OCI-LY7 (cell line): ENCODE measurements at regions not wholly inside any gene's neighbourhood (a gene's known extent, or its start where the extent isn't known, plus 50 kb on each side); places are given as distances from the start of the nearest gene placed in this dataset.

Source experiments
- BruUV-seq: library from RNA; stranded (reverse); fragments of 400-500 nt; replicated peaks from 2 replicates; lab custom pipeline; 2021; lab: Mats Ljungman, UMichigan
- CTCF ChIA-PET: fragments of 300-600 bp; sonication (Branson Sonifier 250); formaldehyde crosslinking; loops from one replicate; lab custom pipeline; 2022; ENCODE audit warnings: antibody characterized with exemption; ENCODE audit not compliant: unreplicated experiment; lab: Charles Lee
- POLR2A ChIA-PET: fragments of 300-600 bp; sonication (Branson Sonifier 250); formaldehyde crosslinking; loops from one replicate; lab custom pipeline; 2022; ENCODE audit warnings: antibody characterized with exemption; lab: Charles Lee
- DNase-seq: peaks from one replicate; pipeline ENCODE4 v3.0.0-alpha.2; 2015; ENCODE audit warnings: low spot score
- H2AFZ ChIP-seq: fragments of 200-600 bp; sonication (generic), shearing (Covaris generic); 2 replicates; pipeline ENCODE4 v1.6.1; 2014; ENCODE audit warnings: mild to moderate bottlenecking, antibody characterized with exemption, low read length, moderate library complexity
- H3K27ac ChIP-seq: fragments of 200-600 bp; sonication (generic); 2 replicates; pipeline ENCODE4 v1.5.1; 2014; ENCODE audit warnings: mixed run types, low read depth, mild to moderate bottlenecking, moderate library complexity, low read length, inconsistent platforms; ENCODE audit not compliant: poor library complexity, severe bottlenecking
- H3K36me3 ChIP-seq: fragments of 200-600 bp; sonication (generic); 2 replicates; pipeline ENCODE4 v1.6.1; 2014; ENCODE audit warnings: mild to moderate bottlenecking, antibody characterized with exemption, low read length, moderate library complexity, mixed read lengths; ENCODE audit not compliant: insufficient read depth
- H3K4me1 ChIP-seq: fragments of 200-600 bp; sonication (generic); 2 replicates; pipeline ENCODE4 v1.5.1; 2014; ENCODE audit warnings: mild to moderate bottlenecking, low read length; ENCODE audit not compliant: insufficient read depth, poor library complexity, severe bottlenecking
- H3K4me2 ChIP-seq: fragments of 200-600 bp; sonication (generic); 2 replicates; pipeline ENCODE4 v1.6.1; 2014; ENCODE audit warnings: mild to moderate bottlenecking, low read length
- H3K4me3 ChIP-seq: fragments of 200-600 bp; sonication (generic); 2 replicates; pipeline ENCODE4 v1.5.1; 2014; ENCODE audit warnings: mild to moderate bottlenecking, low read depth, low read length; ENCODE audit not compliant: poor library complexity, severe bottlenecking
- H3K79me2 ChIP-seq: fragments of 200-600 bp; sonication (generic); 2 replicates; pipeline ENCODE4 v1.6.1; 2016; ENCODE audit warnings: low read depth, mild to moderate bottlenecking, low read length, moderate library complexity, mixed read lengths; ENCODE audit not compliant: insufficient read depth
- H3K9me2 ChIP-seq: fragments of 200-600 bp; sonication (generic); 2 replicates; pipeline ENCODE4 v1.6.1; 2016; ENCODE audit warnings: mild to moderate bottlenecking, low read length, mixed read lengths; ENCODE audit not compliant: insufficient read depth
- H3K9me3 ChIP-seq: fragments of 200-600 bp; sonication (generic); 2 replicates; pipeline ENCODE4 v1.6.1; 2014; ENCODE audit warnings: mild to moderate bottlenecking, mixed run types, low read length, mixed read lengths
- H4K20me1 ChIP-seq: fragments of 200-600 bp; sonication (generic); 2 replicates; pipeline ENCODE4 v1.6.1; 2014; ENCODE audit warnings: mild to moderate bottlenecking, antibody characterized with exemption, low read length, moderate library complexity, mixed read lengths; ENCODE audit not compliant: insufficient read depth
- EZH2phosphoT487 ChIP-seq: fragments of 200-600 bp; sonication (generic); IDR thresholded peaks from 2 replicates; pipeline ENCODE4 v1.6.1; 2018; ENCODE audit warnings: low read depth, borderline replicate concordance, mild to moderate bottlenecking, mixed run types, antibody characterized with exemption, low read length, moderate library complexity, mixed read lengths
- intact Hi-C: fragments of 100-400 bp; cut with micrococcal nuclease; formaldehyde crosslinking; loops from one replicate; pipeline ENCODE4 v1.10.0; 2022; ENCODE audit not compliant: unreplicated experiment
- TF ChIP-seq, protein P1 (sequence below): fragments of 200-600 bp; sonication (generic); conservative IDR thresholded peaks from 2 replicates; pipeline ENCODE4 v1.5.1; 2014; ENCODE audit warnings: mild to moderate bottlenecking, antibody characterized with exemption, low read length, moderate library complexity, mixed read lengths

DNA sequence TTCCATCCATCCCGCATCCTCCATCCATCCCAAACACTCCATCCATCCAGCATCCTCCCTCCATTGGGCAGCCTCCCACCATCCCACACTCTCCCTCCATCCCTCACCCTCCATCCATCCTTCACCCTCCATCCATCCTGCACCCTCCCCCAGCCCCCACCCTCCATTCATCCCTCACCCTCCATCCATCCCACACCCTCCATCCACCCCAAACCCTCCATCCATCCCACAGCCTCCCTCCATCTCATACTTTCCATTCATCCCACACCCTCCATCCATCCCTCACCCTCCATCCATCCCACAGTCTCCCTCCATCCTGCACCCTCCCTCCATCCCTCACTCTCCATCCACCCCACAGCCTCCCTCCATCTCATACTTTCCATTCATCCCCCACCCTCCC, 60.4 kb downstream of the FOXI2 start:
- no peak overlapping the region for H3K27ac ChIP-seq
- no peaks in the 10 kb centered on the region for H3K9me2 ChIP-seq
- TF ChIP-seq, protein P1, sequence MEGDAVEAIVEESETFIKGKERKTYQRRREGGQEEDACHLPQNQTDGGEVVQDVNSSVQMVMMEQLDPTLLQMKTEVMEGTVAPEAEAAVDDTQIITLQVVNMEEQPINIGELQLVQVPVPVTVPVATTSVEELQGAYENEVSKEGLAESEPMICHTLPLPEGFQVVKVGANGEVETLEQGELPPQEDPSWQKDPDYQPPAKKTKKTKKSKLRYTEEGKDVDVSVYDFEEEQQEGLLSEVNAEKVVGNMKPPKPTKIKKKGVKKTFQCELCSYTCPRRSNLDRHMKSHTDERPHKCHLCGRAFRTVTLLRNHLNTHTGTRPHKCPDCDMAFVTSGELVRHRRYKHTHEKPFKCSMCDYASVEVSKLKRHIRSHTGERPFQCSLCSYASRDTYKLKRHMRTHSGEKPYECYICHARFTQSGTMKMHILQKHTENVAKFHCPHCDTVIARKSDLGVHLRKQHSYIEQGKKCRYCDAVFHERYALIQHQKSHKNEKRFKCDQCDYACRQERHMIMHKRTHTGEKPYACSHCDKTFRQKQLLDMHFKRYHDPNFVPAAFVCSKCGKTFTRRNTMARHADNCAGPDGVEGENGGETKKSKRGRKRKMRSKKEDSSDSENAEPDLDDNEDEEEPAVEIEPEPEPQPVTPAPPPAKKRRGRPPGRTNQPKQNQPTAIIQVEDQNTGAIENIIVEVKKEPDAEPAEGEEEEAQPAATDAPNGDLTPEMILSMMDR: no peak
- no peak for TF ChIP-seq EZH2phosphoT487
- BruUV-seq: no TSS peak
- no peak overlapping the region for H2AFZ ChIP-seq
- H3K79me2 ChIP-seq: no peaks in the 10 kb centered on the region
- no peak overlapping the region for H3K4me2 ChIP-seq
- intact Hi-C loops: no loop called here
- H4K20me1 ChIP-seq: no peaks in the 10 kb centered on the region
- CTCF ChIA-PET: no interaction called here
- no peak overlapping the region for H3K4me3 ChIP-seq
- no peaks in the 10 kb centered on the region for H3K4me1 ChIP-seq
- POLR2A ChIA-PET: interaction anchor here (0.6 kb wide), 1 partner anchor 81 kb away, joined by 3 read pairs; no protein-coding TSS in a partner anchor
- DNase-seq: peak; percentile 3
- H3K9me3 ChIP-seq: no peaks in the 10 kb centered on the region
- H3K36me3 ChIP-seq: no peaks in the 10 kb centered on the region

DNA sequence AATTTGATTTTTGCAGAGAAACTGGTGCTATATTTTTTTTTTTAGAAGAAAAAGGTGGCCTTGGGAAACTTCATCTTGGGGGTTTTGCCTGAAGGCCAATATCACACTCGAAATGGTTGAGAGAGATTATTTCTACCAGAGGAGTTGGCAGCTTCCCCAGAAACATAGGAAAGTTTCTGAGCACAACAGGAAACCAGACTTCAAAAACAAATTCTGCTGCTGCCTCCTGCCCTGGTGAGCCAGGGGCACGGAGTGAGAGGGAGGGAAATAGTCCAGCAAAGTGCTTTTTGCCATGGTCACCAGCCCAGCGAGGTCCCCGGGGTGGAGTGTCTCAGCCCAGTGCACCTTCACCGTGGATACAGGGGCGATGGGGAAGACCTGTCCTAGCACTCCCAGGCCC, 61.1 kb downstream of the FOXI2 start:
- H3K4me3 ChIP-seq: no peak overlapping the region
- no peaks in the 10 kb centered on the region for H3K9me3 ChIP-seq
- H2AFZ ChIP-seq: no peak overlapping the region
- no peaks in the 10 kb centered on the region for H3K36me3 ChIP-seq
- TF ChIP-seq, protein P1: no peak
- TF ChIP-seq EZH2phosphoT487: no peak
- CTCF ChIA-PET: no interaction called here
- no peak for DNase-seq
- no peak overlapping the region for H3K27ac ChIP-seq
- BruUV-seq: no TSS peak
- no peaks in the 10 kb centered on the region for H3K79me2 ChIP-seq
- H4K20me1 ChIP-seq: no peaks in the 10 kb centered on the region
- POLR2A ChIA-PET: no interaction called here
- H3K4me1 ChIP-seq: no peaks in the 10 kb centered on the region
- no peaks in the 10 kb centered on the region for H3K9me2 ChIP-seq
- intact Hi-C loops: no loop called here
- H3K4me2 ChIP-seq: no peak overlapping the region

DNA sequence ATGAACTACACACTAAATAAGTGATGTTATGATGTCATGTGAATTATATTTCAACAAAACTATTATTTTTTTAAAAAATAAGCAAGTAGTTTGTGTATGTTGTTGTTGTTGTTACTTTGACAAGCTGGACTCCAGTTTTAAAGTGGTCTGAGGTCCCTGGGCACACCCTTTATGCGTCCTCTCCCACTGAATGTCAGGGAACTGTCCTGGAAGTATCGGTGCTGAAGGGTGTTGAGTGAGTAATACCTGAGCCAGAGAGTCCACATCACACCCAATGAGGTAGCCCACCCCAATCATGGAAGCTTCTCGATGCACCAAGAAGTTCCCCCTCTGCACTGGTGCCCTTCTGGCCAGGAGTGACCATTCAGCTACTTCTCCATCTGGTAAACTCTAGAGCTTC, 64.3 kb downstream of the FOXI2 start:
- POLR2A ChIA-PET: no interaction called here
- no peaks in the 10 kb centered on the region for H3K9me2 ChIP-seq

More for the DNA sequence above, 64.3 kb downstream of the FOXI2 start:
- H3K27ac ChIP-seq: no peak overlapping the region
- DNase-seq: no peak
- BruUV-seq: no TSS peak
- H3K36me3 ChIP-seq: no peaks in the 10 kb centered on the region
- H3K4me2 ChIP-seq: no peak overlapping the region
- no peak overlapping the region for H2AFZ ChIP-seq
- H3K9me3 ChIP-seq: no peaks in the 10 kb centered on the region
- TF ChIP-seq, protein P1: no peak
- no peak for TF ChIP-seq EZH2phosphoT487
- H4K20me1 ChIP-seq: no peaks in the 10 kb centered on the region
- CTCF ChIA-PET: no interaction called here
- H3K4me1 ChIP-seq: no peaks in the 10 kb centered on the region
- no peaks in the 10 kb centered on the region for H3K79me2 ChIP-seq
- intact Hi-C loops: no loop called here
- H3K4me3 ChIP-seq: no peak overlapping the region
